GM12891 (cell line): ENCODE measurements at regions not wholly inside any gene's neighbourhood (a gene's known extent, or its start where the extent isn't known, plus 50 kb on each side); places are given as distances from the start of the nearest gene placed in this dataset.

ENCODE experiments used
- POLR2A ChIP-seq: IDR thresholded peaks from 2 replicates; pipeline ENCODE4 v1.6.1; 2011; ENCODE audit warnings: low read depth, low read length, control low read depth
- POLR2AphosphoS5 ChIP-seq: IDR thresholded peaks from 2 replicates; pipeline ENCODE4 v1.6.1; 2011; ENCODE audit warnings: low read depth, low read length, control low read depth
- POU2F2 ChIP-seq: IDR thresholded peaks from 2 replicates; pipeline ENCODE4 v1.6.1; 2011; ENCODE audit warnings: low read depth, mild to moderate bottlenecking, control low read depth, low read length, moderate library complexity
- TAF1 ChIP-seq: IDR thresholded peaks from 2 replicates; pipeline ENCODE4 v1.6.1; 2011; ENCODE audit warnings: low read depth, low read length, control low read depth

DNA sequence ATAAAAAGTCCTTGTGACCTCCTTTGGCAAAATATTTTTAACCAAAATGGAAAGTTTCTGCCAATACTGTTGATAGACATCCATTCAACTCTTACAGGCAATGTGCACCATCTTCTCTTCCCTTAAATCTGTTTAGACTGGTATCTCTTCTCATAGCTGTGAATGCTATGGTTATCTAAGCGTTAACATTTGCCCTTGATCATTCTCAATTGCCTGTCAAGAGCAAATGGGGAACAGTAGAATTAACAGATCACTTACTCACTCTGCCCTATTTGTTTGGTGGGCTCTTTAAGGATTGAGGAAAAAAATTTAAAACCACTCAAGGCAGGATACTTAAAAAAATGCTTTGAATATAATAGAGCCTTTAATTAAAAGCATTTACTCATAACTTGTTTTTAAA is 808.4 kb downstream of the NXPH1 start:
- no peak for TF ChIP-seq TAF1
- TF ChIP-seq POLR2AphosphoS5: no peak
- TF ChIP-seq POLR2A: no peak
- no peak for TF ChIP-seq POU2F2
